HepG2 (cell line): ENCODE measurements at regions not wholly inside any gene's neighbourhood (a gene's known extent, or its start where the extent isn't known, plus 50 kb on each side); places are given as distances from the start of the nearest gene placed in this dataset.

Experiments used
- AHR ChIP-seq: IDR thresholded peaks from 2 replicates; pipeline ENCODE4 v1.6.1; 2018; ENCODE audit warnings: missing genetic modification reagents, missing compliant biosample characterization
- ARID2 ChIP-seq: sonication (generic); formaldehyde crosslinking; IDR thresholded peaks from 2 replicates; pipeline ENCODE4 v1.8.1; 2022; ENCODE audit warnings: mild to moderate bottlenecking, missing genetic modification reagents, borderline replicate concordance
- ARNT ChIP-seq: fragments of 450-650 bp; IDR thresholded peaks from 2 replicates; pipeline ENCODE4 v1.6.1; 2017
- CBX5 ChIP-seq: sonication (generic); formaldehyde crosslinking; IDR thresholded peaks from 2 replicates; pipeline ENCODE4 v1.4.0; 2020; ENCODE audit warnings: missing genetic modification reagents, borderline replicate concordance
- KAT8 ChIP-seq: IDR thresholded peaks from 2 replicates; pipeline ENCODE4 v1.6.1; 2016; ENCODE audit warnings: missing genetic modification reagents, missing compliant biosample characterization
- KMT2A ChIP-seq: sonication (generic); formaldehyde crosslinking; IDR thresholded peaks from 2 replicates; pipeline ENCODE4 v1.4.0; 2020; ENCODE audit warnings: missing genetic modification reagents
- MTA3 ChIP-seq: sonication (generic); formaldehyde crosslinking; IDR thresholded peaks from 2 replicates; pipeline ENCODE4 v1.4.0; 2020; ENCODE audit warnings: missing genetic modification reagents
- NFYC ChIP-seq: IDR thresholded peaks from 2 replicates; pipeline ENCODE4 v1.6.1; 2016; ENCODE audit warnings: missing genetic modification reagents, missing compliant biosample characterization
- NR2F2 ChIP-seq: IDR thresholded peaks from 2 replicates; pipeline ENCODE4 v1.6.1; 2012; ENCODE audit warnings: low read depth, inconsistent platforms, borderline replicate concordance
- PITX1 ChIP-seq: sonication (generic); formaldehyde crosslinking; IDR thresholded peaks from 2 replicates; pipeline ENCODE4 v1.5.1; 2020; ENCODE audit warnings: mild to moderate bottlenecking, missing genetic modification reagents
- POLR2G ChIP-seq: fragments of 200-400 bp; formaldehyde crosslinking; IDR thresholded peaks from 2 replicates; pipeline ENCODE4 v1.6.1; 2018; ENCODE audit warnings: mild to moderate bottlenecking, low read depth, low read length, moderate library complexity
- REPIN1 ChIP-seq: sonication (generic); formaldehyde crosslinking; IDR thresholded peaks from 2 replicates; pipeline ENCODE4 v1.8.0; 2022; ENCODE audit warnings: missing genetic modification reagents, low read depth, mild to moderate bottlenecking, borderline replicate concordance
- SPEN ChIP-seq: sonication (generic); formaldehyde crosslinking; IDR thresholded peaks from 2 replicates; pipeline ENCODE4 v1.5.1; 2020; ENCODE audit warnings: low read depth, mild to moderate bottlenecking, missing genetic modification reagents
- WIZ ChIP-seq: sonication (generic); formaldehyde crosslinking; IDR thresholded peaks from 2 replicates; pipeline ENCODE4 v1.5.1; 2020; ENCODE audit warnings: mild to moderate bottlenecking, missing genetic modification reagents
- ZFP62 ChIP-seq: sonication (generic); formaldehyde crosslinking; IDR thresholded peaks from 2 replicates; pipeline ENCODE4 v1.4.0; 2020; ENCODE audit warnings: missing genetic modification reagents
- ZFP91 ChIP-seq: sonication (generic); formaldehyde crosslinking; IDR thresholded peaks from 2 replicates; pipeline ENCODE4 v1.9.0; 2022; ENCODE audit warnings: missing genetic modification reagents, mild to moderate bottlenecking, borderline replicate concordance
- ZNF10 ChIP-seq: sonication (generic); formaldehyde crosslinking; IDR thresholded peaks from 2 replicates; pipeline ENCODE4 v1.4.0; 2020; ENCODE audit warnings: mild to moderate bottlenecking, low read depth, missing genetic modification reagents, borderline replicate concordance
- ZNF253 ChIP-seq: sonication (generic); formaldehyde crosslinking; IDR thresholded peaks from 2 replicates; pipeline ENCODE4 v1.8.0; 2022; ENCODE audit warnings: mild to moderate bottlenecking, missing genetic modification reagents, borderline replicate concordance
- ZNF260 ChIP-seq: sonication (generic); formaldehyde crosslinking; IDR thresholded peaks from 2 replicates; pipeline ENCODE4 v1.4.0; 2020; ENCODE audit warnings: missing genetic modification reagents, low read depth, mild to moderate bottlenecking, borderline replicate concordance
- ZNF263 ChIP-seq: sonication (generic); formaldehyde crosslinking; IDR thresholded peaks from 2 replicates; pipeline ENCODE4 v1.4.0; 2020; ENCODE audit warnings: missing genetic modification reagents
- ZNF296 ChIP-seq: sonication (generic); formaldehyde crosslinking; conservative IDR thresholded peaks from 2 replicates; pipeline ENCODE4 v1.5.0; 2020; ENCODE audit warnings: mild to moderate bottlenecking, missing genetic modification reagents
- ZNF331 ChIP-seq: sonication (generic); formaldehyde crosslinking; IDR thresholded peaks from 2 replicates; pipeline ENCODE4 v1.4.0; 2020; ENCODE audit warnings: missing genetic modification reagents
- ZNF569 ChIP-seq: sonication (generic); formaldehyde crosslinking; IDR thresholded peaks from 2 replicates; pipeline ENCODE4 v1.5.0; 2020; ENCODE audit warnings: mild to moderate bottlenecking, missing genetic modification reagents, moderate library complexity, borderline replicate concordance
- ZNF639 ChIP-seq: conservative IDR thresholded peaks from 2 replicates; pipeline ENCODE4 v1.6.1; 2018; ENCODE audit warnings: missing genetic modification reagents
- ZNF781 ChIP-seq: sonication (generic); formaldehyde crosslinking; IDR thresholded peaks from 2 replicates; pipeline ENCODE4 v1.5.1; 2020; ENCODE audit warnings: borderline replicate concordance, mild to moderate bottlenecking, missing genetic modification reagents; ENCODE audit errors: not compliant biosample characterization
- ZNF841 ChIP-seq: sonication (generic); formaldehyde crosslinking; IDR thresholded peaks from 2 replicates; pipeline ENCODE4 v1.8.1; 2023; ENCODE audit warnings: missing genetic modification reagents, borderline replicate concordance
- ZZZ3 ChIP-seq: sonication (generic); formaldehyde crosslinking; IDR thresholded peaks from 2 replicates; pipeline ENCODE4 v1.4.0; 2020; ENCODE audit warnings: missing genetic modification reagents, mild to moderate bottlenecking, borderline replicate concordance
- TF ChIP-seq, protein P1 (sequence below): IDR thresholded peaks from 2 replicates; pipeline ENCODE4 v1.6.1; 2016; ENCODE audit warnings: low read depth

- TF ChIP-seq ZNF10 (CRISPR knock-in tag) = no peak
- no peak for TF ChIP-seq ZNF260 (CRISPR knock-in tag)
- no peak for TF ChIP-seq ZFP91
- TF ChIP-seq ZNF253 (CRISPR knock-in tag) = no peak
- no peak for TF ChIP-seq POLR2G
- TF ChIP-seq KAT8 (CRISPR knock-in tag) = peak; percentile 88
- TF ChIP-seq ZNF569 (CRISPR knock-in tag) = no peak
- TF ChIP-seq ZZZ3 (CRISPR knock-in tag) = no peak; the same call in 1 of the 2 replicates
- peak; percentile 89 for TF ChIP-seq ZNF331
- TF ChIP-seq ARID2 (CRISPR knock-in tag) = peak; percentile 57; the same call in 1 of the 2 replicates
- TF ChIP-seq NR2F2 = peak; percentile 94
- no peak for TF ChIP-seq ZNF296 (CRISPR knock-in tag)
- TF ChIP-seq NFYC = peak; percentile 45; the same call in 1 of the 2 replicates
- no peak for TF ChIP-seq MTA3
- peak; percentile 24; the same call in 1 of the 2 replicates for TF ChIP-seq ZNF841
- TF ChIP-seq WIZ (CRISPR knock-in tag) = peak; percentile 66; the same call in 1 of the 2 replicates
- TF ChIP-seq SPEN (CRISPR knock-in tag) = peak; percentile 58; the same call in 1 of the 2 replicates
- peak; percentile 52; the same call in 1 of the 2 replicates for TF ChIP-seq ZNF263 (CRISPR knock-in tag)
- TF ChIP-seq AHR = no peak
- peak; percentile 73 for TF ChIP-seq ZNF781 (CRISPR knock-in tag)
- TF ChIP-seq KMT2A (CRISPR knock-in tag) = no peak
- TF ChIP-seq PITX1 = peak; percentile 77
- TF ChIP-seq, protein P1, sequence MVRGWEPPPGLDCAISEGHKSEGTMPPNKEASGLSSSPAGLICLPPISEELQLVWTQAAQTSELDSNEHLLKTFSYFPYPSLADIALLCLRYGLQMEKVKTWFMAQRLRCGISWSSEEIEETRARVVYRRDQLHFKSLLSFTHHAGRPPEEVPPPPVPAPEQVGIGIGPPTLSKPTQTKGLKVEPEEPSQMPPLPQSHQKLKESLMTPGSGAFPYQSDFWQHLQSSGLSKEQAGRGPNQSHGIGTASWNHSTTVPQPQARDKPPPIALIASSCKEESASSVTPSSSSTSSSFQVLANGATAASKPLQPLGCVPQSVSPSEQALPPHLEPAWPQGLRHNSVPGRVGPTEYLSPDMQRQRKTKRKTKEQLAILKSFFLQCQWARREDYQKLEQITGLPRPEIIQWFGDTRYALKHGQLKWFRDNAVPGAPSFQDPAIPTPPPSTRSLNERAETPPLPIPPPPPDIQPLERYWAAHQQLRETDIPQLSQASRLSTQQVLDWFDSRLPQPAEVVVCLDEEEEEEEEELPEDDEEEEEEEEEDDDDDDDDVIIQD (CRISPR knock-in tag) = peak; percentile 97
- peak; percentile 87 for TF ChIP-seq REPIN1 (CRISPR knock-in tag)
- TF ChIP-seq ARNT = no peak
- TF ChIP-seq ZNF639 (CRISPR knock-in tag) = no peak
- TF ChIP-seq ZFP62 = no peak
- TF ChIP-seq CBX5 (CRISPR knock-in tag) = no peak
Observed at GRCh38 chr6:137723273-137724017, 143.6 kb upstream of the TNFAIP3 start (continued).
